ENCODE measurements at regions not wholly inside any gene's neighbourhood (a gene's known extent, or its start where the extent isn't known, plus 50 kb on each side); places are given as distances from the start of the nearest gene placed in this dataset.

- DNase-seq, result no peak
These were observed 93.5 kb downstream of the C1orf94 start for GRCh38 chr1:34270181-34270580.

- no peak for DNase-seq
These were observed 95.4 kb downstream of the C1orf94 start for GRCh38 chr1:34272152-34272551.

GRCh38 chr1:34275150-34275549 lies 98.4 kb downstream of the C1orf94 start:
- no peak for DNase-seq

GRCh38 chr1:34276606-34277005 lies 99.9 kb downstream of the C1orf94 start:
- DNase-seq, result no peak

- no peak for DNase-seq
These were observed 100.4 kb downstream of the C1orf94 start for GRCh38 chr1:34277150-34277549.

- DNase-seq, result no peak
These were observed 101.5 kb downstream of the C1orf94 start for GRCh38 chr1:34278211-34278610.

GRCh38 chr1:34279971-34280370 lies 103.3 kb downstream of the C1orf94 start:
- no peak for DNase-seq

- DNase-seq, result no peak
These were observed 103.8 kb downstream of the C1orf94 start for GRCh38 chr1:34280509-34280908.

- DNase-seq, result no peak
These were observed 106.4 kb downstream of the C1orf94 start for GRCh38 chr1:34283142-34283541.

- DNase-seq, result no peak
These were observed 109.8 kb downstream of the C1orf94 start for GRCh38 chr1:34286511-34286910.

- peak; percentile 21 to 42 for DNase-seq
These were observed 114.1 kb downstream of the C1orf94 start for GRCh38 chr1:34290831-34291230.

- DNase-seq, result no peak
These were observed 115.8 kb downstream of the C1orf94 start for GRCh38 chr1:34292472-34292871.

GRCh38 chr1:34296059-34296458 lies 119.4 kb downstream of the C1orf94 start:
- DNase-seq, result no peak

GRCh38 chr1:34302798-34303197 lies 126.1 kb downstream of the C1orf94 start:
- no peak for DNase-seq

- no peak for DNase-seq
These were observed 126.5 kb downstream of the C1orf94 start for GRCh38 chr1:34303218-34303617.

- DNase-seq, result no peak
These were observed 129.9 kb downstream of the C1orf94 start for GRCh38 chr1:34306568-34306967.

GRCh38 chr1:34312359-34312758 lies 135.7 kb downstream of the C1orf94 start:
- DNase-seq, result no peak

GRCh38 chr1:34315974-34316373 lies 139.3 kb downstream of the C1orf94 start:
- no peak for DNase-seq

- DNase-seq, result no peak
These were observed 140.1 kb downstream of the C1orf94 start for GRCh38 chr1:34316773-34317172.

GRCh38 chr1:34319218-34319617 lies 142.5 kb downstream of the C1orf94 start:
- DNase-seq, result no peak

GRCh38 chr1:34320053-34320669 lies 143.5 kb downstream of the C1orf94 start:
- no peak for DNase-seq

GRCh38 chr1:34322969-34323368 lies 146.3 kb downstream of the C1orf94 start:
- DNase-seq, result no peak

- DNase-seq, result no peak
These were observed 148.3 kb downstream of the C1orf94 start for GRCh38 chr1:34324879-34325440.

- DNase-seq, result no peak
These were observed 151.6 kb downstream of the C1orf94 start for GRCh38 chr1:34328281-34328799.

GRCh38 chr1:34330061-34330460 lies 153.4 kb downstream of the C1orf94 start:
- DNase-seq, result no peak
